ENCODE measurements at regions not wholly inside any gene's neighbourhood (a gene's known extent, or its start where the extent isn't known, plus 50 kb on each side); places are given as distances from the start of the nearest gene placed in this dataset.

DNA sequence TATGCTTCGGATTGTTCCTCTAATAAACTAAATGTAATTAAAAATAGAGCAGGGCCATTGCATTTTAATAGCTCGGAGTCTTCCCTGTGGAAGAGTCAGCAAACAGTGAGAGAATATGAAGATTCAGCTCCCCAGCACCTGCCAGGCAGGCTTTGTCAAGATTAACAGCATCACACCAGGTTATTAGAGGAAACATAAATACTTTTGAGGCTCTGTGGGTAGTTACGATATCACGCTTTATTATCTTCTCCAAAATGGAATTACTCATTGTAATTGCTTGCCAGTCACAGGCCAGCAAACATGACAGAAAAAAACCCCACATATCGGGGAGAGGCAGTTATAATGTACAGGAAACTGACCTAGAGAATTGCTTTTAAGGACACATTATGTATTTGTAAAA lies 303.9 kb downstream of the CPS1 start:
- TF ChIP-seq ARNT (IDR thresholded peaks at IDR 0.05) (no peak), SUZ12 (IDR thresholded peaks at IDR 0.05) (no peak), SP1 (IDR thresholded peaks at IDR 0.05) (no peak), ZNF384 (IDR thresholded peaks at IDR 0.05) (no peak), HDGF (IDR thresholded peaks at IDR 0.05; ENCODE audit: borderline replicate concordance) (no peak), NFRKB (IDR thresholded peaks at IDR 0.05) (no peak), ELF4 (IDR thresholded peaks at IDR 0.05) (no peak)
- TF ChIP-seq, protein P1, sequence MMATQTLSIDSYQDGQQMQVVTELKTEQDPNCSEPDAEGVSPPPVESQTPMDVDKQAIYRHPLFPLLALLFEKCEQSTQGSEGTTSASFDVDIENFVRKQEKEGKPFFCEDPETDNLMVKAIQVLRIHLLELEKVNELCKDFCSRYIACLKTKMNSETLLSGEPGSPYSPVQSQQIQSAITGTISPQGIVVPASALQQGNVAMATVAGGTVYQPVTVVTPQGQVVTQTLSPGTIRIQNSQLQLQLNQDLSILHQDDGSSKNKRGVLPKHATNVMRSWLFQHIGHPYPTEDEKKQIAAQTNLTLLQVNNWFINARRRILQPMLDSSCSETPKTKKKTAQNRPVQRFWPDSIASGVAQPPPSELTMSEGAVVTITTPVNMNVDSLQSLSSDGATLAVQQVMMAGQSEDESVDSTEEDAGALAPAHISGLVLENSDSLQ (IDR thresholded peaks at IDR 0.05): no peak
